ENCODE measurements at regions not wholly inside any gene's neighbourhood (a gene's known extent, or its start where the extent isn't known, plus 50 kb on each side); places are given as distances from the start of the nearest gene placed in this dataset.
A peak's percentile ranks its signal among the peaks of the same experiment; 100 is the strongest.
"Not testable (repeated sequence)": the region's sequence is repeated elsewhere in the genome, so short reads cannot be mapped to it uniquely, and the experiment has no call there.

DNA sequence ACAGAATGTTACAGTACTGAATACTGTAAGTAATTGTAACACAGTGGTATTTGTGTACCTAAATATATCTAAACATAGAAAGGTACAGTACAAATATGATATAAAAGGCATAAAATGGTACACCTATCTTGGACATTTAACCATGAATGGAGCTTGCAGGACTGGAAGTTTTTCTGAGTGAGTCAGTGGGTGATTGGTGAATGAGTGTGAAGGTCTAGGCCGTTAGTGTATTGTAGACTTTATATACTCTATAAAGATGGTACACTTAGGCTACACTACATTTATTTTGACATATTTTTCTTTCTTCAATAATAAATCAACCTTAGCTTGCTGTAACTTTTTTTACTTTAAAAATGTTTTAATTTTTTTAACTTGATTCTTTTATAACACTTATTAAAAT is 422.5 kb upstream of the FSTL5 start:
- no peak for DNase-seq

DNA sequence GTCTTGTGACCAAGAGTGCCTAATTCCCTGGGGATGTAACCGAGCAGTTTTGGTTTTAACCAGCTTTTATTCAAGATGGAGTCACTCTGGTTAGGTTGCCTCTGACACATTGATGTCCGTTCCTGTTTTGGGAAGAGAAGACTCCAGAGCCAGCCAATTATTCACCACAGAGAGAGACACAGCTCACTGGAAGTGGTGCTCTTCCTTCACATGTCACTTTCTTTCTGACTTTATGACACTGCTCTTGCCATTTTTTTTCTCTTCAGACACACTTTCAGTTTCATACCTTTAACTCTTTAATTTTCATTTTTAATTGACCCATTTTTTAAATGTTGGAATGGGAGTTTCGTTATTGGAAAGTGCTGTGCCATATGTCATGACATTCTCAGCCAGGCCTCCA is 418.4 kb upstream of the FSTL5 start:
- DNase-seq: no peak

DNA sequence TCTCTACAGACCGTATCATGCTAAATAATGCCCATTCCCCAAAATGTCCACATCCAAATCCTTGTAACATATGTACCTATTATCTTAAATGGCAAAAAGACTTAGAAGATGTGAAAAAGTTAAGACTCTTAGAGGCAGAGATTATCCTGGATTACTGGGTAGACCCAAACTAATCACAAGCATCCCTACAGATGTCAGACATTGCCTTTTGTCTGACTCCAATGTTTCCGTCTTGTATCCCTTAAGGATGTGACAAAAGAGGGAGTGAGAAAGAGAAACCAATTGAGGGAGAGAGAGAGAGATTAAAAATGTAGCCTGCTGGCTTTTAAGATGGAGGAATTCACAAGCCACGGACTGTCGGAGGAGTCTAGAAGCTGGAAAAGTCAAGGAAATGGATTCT is 401.9 kb upstream of the FSTL5 start:
- DNase-seq: no peak

DNA sequence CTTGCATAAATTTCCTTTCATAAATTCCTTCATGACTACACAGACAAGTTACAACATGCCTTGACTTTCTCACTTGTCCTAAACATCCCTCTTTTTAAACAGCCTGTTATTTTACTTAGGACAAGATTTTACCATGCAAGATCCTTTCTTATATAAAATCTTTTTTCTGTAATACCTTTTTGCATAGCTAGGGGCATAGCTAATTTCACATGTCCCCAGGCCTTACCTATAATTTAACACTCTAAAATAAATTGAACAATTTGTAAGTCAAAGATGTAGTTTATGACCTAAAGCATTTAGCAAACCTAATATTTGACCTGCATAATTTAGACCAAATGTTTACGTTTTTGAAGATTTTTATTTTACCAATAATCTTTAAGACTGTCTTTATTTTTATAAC is 396.3 kb upstream of the FSTL5 start:
- DNase-seq: no peak

DNA sequence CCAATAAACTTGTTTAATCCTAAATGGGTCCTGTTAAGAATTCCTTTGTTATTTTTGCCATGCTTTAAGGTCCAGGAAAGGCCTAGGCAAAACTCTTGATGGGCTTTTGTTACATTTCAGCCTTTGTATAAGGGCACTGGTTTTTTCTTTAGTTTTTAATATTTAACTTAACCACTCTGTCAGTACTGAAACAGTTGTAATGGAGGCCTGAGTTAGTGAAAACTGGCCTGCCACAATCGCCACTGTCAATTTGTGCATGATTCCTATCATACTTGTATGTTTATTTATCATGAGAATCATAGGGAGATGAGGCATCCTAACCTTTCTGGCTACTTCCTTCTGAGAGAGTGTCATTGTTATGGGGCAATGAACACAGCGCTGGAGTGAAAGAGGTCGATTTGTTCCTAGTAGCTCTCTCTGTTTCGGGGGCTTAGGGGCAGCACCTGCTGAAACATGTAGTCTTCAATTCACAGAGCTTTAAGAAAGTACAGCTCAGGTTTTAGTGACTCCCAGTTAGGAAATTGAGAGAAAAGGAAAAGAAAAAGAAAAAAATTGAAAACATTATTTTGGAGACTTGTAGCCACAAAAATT is 393.8 kb upstream of the FSTL5 start:
- DNase-seq: no peak

DNA sequence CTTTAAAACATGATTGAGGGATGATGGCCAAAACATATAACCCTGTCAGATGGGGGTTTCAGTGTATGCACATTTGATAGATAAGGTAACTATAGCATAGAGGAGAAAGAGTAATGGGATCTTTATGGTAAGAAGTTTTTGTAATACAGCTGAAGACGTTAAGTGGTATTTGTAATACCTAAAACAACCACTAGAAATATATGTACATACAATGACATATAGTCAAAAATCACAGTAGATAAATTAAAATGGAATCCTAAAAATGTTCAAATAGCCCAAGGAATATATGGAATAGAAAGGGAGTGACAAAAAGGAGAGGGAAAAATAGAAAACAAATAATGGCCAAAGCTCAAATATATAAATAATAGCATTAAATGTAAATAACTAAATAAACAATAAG is 371.3 kb upstream of the FSTL5 start:
- no peak for DNase-seq

DNA sequence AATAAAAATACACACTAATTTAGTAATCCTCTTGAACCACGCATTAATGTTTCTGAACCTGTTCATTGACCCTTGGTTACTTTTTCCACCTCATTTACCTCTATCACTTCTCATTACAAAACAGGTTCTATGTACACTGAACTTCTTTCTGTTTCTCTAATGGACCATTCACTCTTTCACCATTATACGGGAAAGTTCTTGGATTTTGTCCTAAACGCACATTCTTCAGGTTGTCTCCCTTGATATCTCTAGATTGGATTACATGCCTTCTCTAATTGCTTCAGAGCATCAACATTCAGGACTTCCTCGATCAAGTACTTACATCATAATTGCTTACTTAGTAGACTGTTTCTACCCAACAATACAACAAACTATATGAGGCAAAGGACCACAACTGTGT is 359.4 kb upstream of the FSTL5 start:
- no peak for DNase-seq

DNA sequence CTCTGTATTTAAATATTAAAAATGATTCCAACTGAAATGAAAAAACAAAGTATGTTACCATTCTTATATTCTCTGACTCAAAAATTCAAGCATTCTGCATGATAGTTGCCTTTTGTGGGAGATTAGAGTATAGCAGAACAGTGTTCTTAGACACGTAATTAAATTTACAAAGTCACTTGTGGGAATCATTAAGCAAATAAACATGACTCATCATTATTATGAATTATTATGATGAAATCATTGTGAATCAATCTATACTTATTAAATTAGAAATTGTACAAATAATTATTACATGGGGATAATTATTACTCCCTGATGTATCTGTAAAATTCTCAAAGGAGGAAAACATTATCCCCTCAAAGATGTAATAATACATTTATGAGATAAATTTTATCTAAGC is 358.9 kb upstream of the FSTL5 start:
- DNase-seq: no peak

DNA sequence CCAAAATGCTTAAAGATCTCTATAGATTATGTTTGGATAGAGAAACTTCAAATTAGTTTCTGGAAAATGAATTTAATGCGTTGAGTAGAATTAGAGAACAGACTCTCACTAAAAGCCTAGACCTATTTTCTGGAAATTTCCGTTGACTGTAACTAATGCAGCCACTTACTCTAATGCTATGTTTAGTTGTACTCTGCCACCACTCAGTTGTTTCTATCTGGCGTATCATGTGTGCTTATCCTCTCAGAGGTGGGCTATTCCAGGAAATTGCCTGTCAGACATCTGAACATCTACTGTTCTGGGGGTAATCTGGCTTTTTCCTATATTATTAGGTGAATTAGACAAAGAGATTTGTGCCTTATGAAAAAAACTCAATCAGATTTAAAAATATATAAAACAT is 347.1 kb upstream of the FSTL5 start:
- no peak for DNase-seq

DNA sequence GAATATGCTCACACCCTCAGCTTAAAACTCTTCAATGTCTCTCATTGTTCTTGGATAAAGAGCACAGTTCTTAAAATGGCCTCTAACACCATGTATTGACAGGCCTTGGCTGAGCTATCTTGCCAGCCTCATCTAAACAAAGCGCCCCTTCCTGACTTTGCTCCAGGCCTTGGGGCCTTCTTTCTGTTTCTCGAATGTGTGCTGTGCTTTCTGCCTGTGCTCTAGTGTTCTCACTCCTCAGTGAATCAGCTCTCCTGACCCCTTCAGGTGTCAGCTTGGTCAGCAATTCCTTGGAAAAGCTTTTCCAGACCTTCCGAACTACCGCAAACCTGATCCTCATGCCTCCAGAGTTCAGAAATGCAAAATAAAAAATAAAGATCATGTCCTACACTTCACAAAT is 346.3 kb upstream of the FSTL5 start:
- no peak for DNase-seq

DNA sequence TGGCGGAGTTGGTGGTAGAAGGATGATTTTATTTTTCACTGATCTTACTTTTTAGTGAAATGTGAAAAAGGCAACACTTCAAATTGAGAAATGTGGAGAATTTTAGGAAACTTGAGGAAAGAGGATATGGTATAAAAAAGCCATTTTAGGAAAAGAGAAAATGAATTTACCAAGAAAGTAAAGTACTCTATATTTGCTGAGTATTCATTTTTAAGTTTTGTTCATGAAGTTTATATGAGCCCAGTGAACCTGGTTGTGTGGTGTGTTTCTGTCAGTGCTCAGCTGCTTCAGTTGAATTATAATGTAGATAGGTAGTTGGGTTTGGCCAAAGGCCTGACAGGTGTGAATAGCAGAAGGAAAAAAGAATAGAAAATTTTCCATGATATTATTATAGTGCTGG is 345.5 kb upstream of the FSTL5 start:
- no peak for DNase-seq

DNA sequence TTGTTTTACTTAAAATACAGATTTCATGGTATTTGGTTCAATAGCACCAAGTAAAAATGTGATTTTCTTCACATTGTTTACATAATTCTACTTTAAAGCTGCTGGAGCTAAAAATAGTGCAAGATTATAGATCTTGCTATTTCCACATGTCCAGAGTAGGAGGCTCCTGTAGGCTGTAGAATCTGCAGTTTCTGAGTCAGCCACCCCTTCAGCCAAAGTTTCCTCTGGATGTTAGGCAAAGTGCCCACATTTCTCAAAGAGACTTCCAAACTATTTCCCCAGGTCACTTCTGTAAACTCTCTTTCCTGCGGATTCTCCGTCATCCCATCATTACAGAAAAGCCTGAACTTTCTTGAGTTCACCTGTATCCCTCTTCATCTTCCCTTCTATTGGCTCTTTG is 342.5 kb upstream of the FSTL5 start:
- DNase-seq: no peak

DNA sequence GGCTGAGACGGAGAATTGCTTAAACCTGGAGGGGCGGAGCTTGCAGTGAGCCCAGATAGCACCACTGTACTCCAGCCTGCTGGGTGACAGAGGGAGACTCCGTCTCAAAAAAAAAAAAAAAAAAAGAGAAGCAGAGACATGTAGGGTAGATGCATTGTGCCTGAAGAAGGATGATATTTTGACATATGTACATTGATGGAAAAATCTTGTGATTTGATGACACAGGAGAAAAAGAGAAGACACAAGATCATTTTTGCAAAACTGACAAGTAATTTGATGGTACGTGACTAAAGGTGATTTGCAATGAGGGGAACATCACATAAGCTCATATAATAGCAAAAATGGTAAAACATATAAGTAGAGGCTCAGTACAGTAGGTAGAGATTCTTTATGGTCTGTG is 340.1 kb upstream of the FSTL5 start:
- no peak for DNase-seq

DNA sequence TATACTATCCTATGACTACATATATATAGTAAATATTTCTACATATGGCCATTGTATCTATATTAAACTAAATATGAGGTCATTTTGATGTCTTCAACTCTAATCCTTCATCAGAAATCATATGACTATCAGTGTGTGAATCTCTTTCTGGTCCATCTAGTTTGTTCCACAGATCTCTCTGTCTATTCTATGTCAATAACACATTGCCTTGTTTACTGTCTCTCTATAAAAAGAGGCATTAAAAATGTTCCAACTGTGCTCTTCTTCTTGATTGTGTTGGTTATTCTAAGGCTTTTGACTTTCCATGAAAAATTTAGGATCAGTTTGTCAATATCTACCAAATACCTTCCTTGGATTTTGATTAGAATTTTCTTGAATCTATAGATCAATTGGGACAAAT is 338.3 kb upstream of the FSTL5 start:
- DNase-seq: no peak

DNA sequence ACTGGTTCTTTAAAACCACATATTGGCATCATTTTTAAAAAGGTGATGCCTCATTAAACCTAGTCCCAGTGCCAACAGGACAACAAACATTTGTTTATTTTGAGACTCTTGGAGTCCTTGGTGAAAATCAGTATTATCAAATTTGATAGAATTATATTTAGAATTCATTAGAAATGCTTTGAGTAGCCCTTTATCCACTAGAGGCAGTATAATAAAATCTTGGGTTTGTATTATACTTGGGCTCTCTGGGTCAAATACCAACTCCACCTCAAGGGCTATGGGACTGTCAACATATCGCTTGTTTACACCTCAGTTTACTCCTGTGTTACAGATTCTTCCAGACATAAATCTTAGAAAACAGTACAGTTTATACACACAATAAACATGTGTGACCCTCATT is 335.7 kb upstream of the FSTL5 start:
- no peak for DNase-seq

DNA sequence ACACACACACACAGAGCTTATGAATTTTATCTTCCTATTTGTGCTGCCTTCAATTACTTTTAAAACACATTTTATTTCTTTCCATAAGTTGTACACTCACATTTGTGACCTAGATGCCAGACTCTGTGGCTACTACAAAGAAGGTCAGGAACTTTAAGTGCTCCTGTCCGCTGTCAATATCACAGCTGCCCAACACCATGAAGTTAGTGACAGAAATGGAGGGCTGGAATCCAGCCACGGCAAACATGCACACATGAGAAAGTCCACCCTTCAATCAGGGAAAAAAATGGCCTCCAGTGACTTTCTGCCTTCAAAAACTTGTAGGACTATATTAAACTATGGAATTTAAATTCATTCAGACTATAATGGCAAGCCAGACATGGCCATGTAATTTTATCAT is 334.4 kb upstream of the FSTL5 start:
- no peak for DNase-seq

DNA sequence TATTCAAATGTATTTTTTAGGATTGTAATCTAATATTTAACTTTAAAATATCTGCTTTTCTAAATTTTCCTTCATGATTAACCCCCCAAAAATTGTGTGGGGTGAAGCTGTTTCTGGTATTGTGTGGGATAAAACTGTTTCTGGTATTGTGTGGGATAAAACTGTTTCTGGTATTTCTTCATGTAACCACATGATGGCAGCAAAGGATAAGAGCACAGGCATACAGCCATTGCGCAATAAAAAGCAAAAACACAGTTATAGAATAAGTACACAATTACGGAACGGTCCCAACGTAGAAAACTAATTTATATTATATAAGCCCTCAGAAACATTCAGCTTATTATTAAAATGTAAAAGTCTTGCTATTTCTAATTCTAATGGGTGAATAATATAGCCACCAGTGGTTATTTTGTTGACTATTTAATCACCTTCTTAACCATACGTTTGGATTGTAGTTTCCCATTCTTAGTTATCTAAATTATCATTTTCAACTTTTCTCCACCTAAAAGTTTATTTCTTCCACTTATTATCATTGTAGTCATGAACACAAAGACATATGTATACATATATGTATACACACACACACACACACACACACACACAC is 333.9 kb upstream of the FSTL5 start:
- DNase-seq: peak in 1 of 5 donors; percentile 32

DNA sequence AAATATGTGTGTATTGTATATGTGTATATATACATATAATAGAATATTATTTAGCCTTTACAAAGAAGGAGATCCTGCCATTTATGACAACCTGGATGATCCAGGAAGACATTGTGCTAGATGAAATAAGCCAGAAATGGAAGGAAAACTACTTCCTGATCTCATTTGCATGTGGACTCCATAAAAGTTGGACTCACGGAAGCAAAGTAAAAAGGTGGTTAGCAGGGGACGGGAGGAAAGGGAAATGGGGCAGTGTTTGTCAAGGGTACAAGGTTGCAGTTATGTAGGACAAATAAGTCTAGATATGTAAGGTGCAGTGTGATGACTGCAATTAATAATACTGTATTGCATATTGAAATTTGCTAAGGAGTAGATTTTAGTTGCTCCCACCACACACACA is 331.1 kb upstream of the FSTL5 start:
- no peak for DNase-seq

DNA sequence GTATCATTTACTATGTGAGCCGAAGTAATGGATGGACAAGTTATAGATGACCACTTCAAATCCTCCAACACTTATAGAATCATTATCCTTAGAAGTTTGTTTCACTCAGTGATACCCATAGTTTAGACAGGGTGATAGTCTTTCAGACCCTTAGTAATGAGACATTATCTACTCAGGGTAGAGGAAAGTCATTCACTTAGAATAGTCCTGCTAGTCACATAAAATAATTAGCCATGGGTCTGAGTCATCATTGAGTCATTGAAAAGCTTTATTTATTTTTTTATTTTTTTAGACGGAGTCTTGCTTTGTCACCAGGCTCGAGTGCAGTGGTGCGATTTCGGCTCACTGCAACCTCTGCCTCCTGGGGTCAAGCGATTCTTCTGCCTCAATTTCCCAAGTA is 321.7 kb upstream of the FSTL5 start:
- no peak for DNase-seq

DNA sequence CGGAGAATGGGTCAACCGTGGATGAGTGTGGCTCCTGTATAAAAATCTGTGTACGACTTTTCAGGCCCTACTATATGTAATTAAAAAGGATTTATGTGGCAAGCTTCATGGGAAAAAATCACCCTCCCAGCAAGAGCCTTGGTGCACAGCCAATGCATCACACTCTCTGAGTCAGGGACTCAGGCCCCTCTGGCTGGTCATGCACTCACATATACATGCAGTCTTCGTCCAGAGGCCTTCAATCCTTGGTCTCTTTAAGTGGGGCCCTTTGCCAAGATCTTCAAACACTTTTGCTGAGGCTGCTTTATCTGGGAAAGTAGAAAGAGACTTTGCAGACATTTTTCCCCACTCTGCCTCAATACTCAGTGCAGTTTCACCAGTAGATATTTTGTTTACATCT is 311.4 kb upstream of the FSTL5 start:
- no peak for DNase-seq

DNA sequence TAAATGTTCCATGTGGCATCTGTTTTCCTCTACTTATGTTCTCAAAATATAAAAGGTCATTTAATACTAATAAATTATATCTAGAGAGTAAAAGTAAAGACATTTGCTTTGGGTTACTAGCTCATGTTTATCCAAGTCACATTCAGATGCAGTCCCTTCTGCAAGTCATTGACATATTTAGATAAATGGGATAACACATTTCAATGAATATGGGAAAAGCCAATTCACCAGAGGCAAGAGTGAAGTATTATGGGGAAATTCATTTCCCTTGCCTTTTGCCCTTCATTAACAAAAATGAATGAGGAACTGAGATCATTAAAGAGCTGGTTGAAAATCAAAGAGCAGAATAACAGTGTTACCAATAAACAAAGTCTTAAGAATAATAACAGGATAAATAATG is 306.2 kb upstream of the FSTL5 start:
- no peak for DNase-seq

DNA sequence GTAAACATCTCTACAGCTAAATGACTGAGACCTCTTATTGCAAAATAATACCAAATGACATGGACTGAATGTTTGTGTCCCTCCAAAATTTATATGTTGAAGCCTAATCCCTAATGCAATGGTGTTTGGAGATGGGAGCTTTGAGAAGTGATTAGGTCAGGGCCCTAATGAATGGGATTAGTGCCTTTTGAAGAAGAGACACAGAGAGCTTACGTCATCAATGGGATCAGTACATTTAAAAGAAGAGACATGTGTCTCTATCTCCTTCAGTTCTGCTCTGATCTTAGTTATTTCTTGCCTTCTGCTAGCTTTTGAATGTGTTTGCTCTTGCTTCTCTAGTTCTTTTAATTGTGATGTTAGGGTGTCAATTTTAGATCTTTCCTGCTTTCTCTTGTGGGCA is 301.6 kb upstream of the FSTL5 start:
- DNase-seq: not testable (repeated sequence)

DNA sequence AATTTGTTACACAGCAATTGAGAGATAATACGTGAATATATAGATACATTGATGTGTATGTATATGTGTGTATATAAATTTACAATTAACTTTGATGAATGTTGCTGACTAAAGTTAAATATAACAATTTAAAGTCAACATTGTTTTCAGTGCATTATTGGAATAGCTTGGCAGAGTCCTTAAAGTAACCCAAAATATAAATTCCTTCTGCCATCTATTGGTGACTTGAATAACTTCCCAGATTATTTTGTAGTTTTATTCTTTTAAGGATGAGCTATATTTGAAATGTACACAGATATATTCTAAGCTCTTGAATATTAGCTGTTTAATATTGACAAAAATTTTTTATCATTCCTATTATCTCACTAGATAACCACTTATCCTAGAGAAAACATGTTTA is 298.2 kb upstream of the FSTL5 start:
- DNase-seq: no peak

DNA sequence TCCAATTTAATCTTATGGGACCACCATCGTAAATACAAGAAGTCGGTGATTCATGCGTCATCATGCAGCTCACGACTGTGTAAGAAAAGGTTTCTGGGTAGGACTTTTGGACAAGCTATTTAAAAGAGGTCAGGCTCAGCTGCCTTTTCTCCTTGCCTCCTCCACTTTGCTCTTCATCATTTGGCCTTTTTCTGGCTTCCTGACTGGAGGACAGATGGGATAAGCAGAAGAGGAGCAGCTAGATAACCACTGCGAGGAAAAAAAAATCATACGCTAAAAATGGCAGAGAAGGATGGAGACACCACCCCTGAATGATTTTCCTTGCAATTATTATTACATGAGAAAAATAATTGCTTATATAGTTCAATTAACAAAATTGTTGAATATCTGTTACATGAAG is 294.3 kb upstream of the FSTL5 start:
- no peak for DNase-seq

DNA sequence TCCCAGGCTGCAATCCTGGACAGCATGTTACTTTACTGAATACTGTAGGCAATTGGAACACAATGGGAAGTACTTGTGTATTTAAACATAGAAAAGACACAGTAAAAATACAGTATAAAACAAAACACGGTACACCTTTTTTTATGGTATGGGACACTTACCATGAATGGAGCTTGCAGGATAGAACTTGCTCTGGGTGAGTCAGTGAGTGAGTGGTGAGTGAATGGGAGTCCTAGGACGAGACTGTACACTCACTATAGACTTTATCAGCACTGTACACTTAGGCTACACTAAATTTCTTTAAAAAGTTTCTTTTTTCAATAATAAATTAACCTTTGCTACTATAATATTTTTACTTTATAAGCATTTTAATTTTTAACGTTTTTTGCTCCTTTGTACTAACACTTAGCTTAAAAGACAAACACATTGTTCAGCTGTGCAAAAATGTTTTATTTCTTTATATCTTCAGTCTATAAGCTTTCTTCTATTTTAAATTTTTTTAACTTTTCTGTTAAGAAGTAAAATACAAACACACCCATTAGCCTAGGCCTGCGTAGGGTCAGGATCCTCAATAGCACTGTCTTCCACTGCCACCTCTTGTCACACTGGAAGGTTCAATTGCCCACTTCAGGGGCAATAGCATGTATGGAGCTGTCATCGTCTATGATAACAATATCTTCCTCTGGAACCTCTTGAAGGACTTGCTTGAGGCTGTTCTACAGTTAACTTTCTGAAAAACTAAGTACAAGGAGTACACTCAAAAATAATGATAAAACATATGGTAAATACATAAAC is 293.5 kb upstream of the FSTL5 start:
- DNase-seq: no peak
